Omental fat pad (tissue), 3 donors: ENCODE measurements at regions not wholly inside any gene's neighbourhood (a gene's known extent, or its start where the extent isn't known, plus 50 kb on each side); places are given as distances from the start of the nearest gene placed in this dataset.

Source experiments
- ATAC-seq: fragments of 150-250 bp; one replicate; pipeline ENCODE4 v1.9.1; 2016; ENCODE audit warnings: mild to moderate bottlenecking, moderate library complexity; ENCODE audit not compliant: low FRiP score
- DNase-seq: peaks from one replicate; pipeline ENCODE4 v3.0.0-alpha.2; 2019; ENCODE audit warnings: low spot score
- CTCF ChIP-seq, 3 donors: fragments of 450-650 bp; IDR thresholded peaks; one replicate each; pipeline ENCODE4 v1.5.1; 2016 to 2017; ENCODE audit warnings: antibody characterized with exemption in 3 of 3, mild to moderate bottlenecking in 3 of 3, moderate library complexity in 2 of 3

GRCh38 chr10:114708084-114708483, 50.0 kb upstream of the ABLIM1 start:
- DNase-seq (no peak), ATAC-seq (no peak)
- TF ChIP-seq CTCF (IDR thresholded peaks at IDR 0.05), result no peak

GRCh38 chr10:114708717-114709335, 50.8 kb upstream of the ABLIM1 start:
- ATAC-seq, result no peak

GRCh38 chr10:114709984-114710383, 51.9 kb upstream of the ABLIM1 start:
- TF ChIP-seq CTCF (IDR thresholded peaks at IDR 0.05), result no peak
- ATAC-seq, result peak; percentile 61
- no peak for DNase-seq

More at GRCh38 chr10:114708717-114709335, 50.8 kb upstream of the ABLIM1 start:
- no peak for TF ChIP-seq CTCF (IDR thresholded peaks at IDR 0.05)
- no peak for DNase-seq

GRCh38 chr10:114711176-114711868, 53.2 kb upstream of the ABLIM1 start:
- ATAC-seq (no peak), DNase-seq (no peak)
- TF ChIP-seq CTCF (IDR thresholded peaks at IDR 0.05), result no peak

- no peak for DNase-seq
- no peak for TF ChIP-seq CTCF (IDR thresholded peaks at IDR 0.05)
- ATAC-seq, result no peak
Measured at GRCh38 chr10:114711869-114712250, 53.8 kb upstream of the ABLIM1 start.

- no peak for DNase-seq
- ATAC-seq, result no peak
- no peak for TF ChIP-seq CTCF (IDR thresholded peaks at IDR 0.05)
Measured at GRCh38 chr10:114713525-114714090, 55.5 kb upstream of the ABLIM1 start.
